ENCODE measurements at regions not wholly inside any gene's neighbourhood (a gene's known extent, or its start where the extent isn't known, plus 50 kb on each side); places are given as distances from the start of the nearest gene placed in this dataset.

- Mint-ChIP-seq H3K4me1 (peaks cover 13% of the 10 kb centered on the region), H3K9me3 (peaks cover 0 to 3% (median 0%) of the 10 kb centered on the region in 7 donors), H3K27me3 (ENCODE audit: low read depth in 3 of 3) (peaks cover 15 to 28% (median 20%) of the 10 kb centered on the region in 3 donors), H3K4me3 (no peak overlapping the region), H3K27ac (no peak overlapping the region), H3K36me3 (no peaks in the 10 kb centered on the region)
- Histone ChIP-seq H3K4me2 (replicated peaks; ENCODE audit: extremely low read depth, low read length, poor library complexity, severe bottlenecking) (no peak overlapping the region), H2AFZ (ENCODE audit: insufficient read depth, low read depth, low read length, poor library complexity, severe bottlenecking) (no peak overlapping the region), H3K79me2 (ENCODE audit: insufficient read depth, low read length) (no peaks in the 10 kb centered on the region), H4K20me1 (ENCODE audit: insufficient read depth, low read length) (no peaks in the 10 kb centered on the region), H3K4me3 (replicated peaks in 1 of 3; ENCODE audit: low read depth in 2 of 3, low read length in 3 of 3) (no peak overlapping the region), H3K9me3 (replicated peaks in 1 of 2; ENCODE audit: control insufficient read depth in 1 of 2, insufficient read depth in 1 of 2, low read length in 2 of 2) (no peaks in the 10 kb centered on the region), H3K9ac (ENCODE audit: insufficient read depth, low read length, poor library complexity, severe bottlenecking) (no peak overlapping the region), H3K36me3 (replicated peaks in 1 of 2; ENCODE audit: control insufficient read depth in 1 of 2, insufficient read depth in 2 of 2, low read length in 2 of 2) (no peaks in the 10 kb centered on the region), H3K27ac (ENCODE audit: low read depth in 1 of 2, low read length in 2 of 2) (no peak overlapping the region), H3K27me3 (ENCODE audit: control insufficient read depth in 2 of 2, insufficient read depth in 2 of 2, low read length in 2 of 2) (peaks cover 0 to 2% of the 10 kb centered on the region in 2 donors), H3K4me1 (ENCODE audit: control insufficient read depth in 1 of 2, insufficient read depth in 2 of 2, low read length in 2 of 2) (peaks cover 10 to 14% of the 10 kb centered on the region in 2 donors)
- TF ChIP-seq CTCF (IDR thresholded peaks at IDR 0.05): no peak
- no peak for DNase-seq
- WGBS (ENCODE audit: insufficient coverage): 83% methylated on average over 1 of the region's 13 CpGs
- intact Hi-C loops (cut with micrococcal nuclease): no loop called here
Measured at GRCh38 chr9:38229504-38230155, 160.6 kb upstream of the SHB start.

- H3K27ac ChIP-seq (ENCODE audit: low read depth in 1 of 2, low read length in 2 of 2): no peak overlapping the region
- no peak overlapping the region for H3K27ac Mint-ChIP-seq
- H3K27me3 ChIP-seq (ENCODE audit: control insufficient read depth in 2 of 2, insufficient read depth in 2 of 2, low read length in 2 of 2): peaks cover 0 to 2% of the 10 kb centered on the region in 2 donors
- H3K9me3 ChIP-seq (replicated peaks in 1 of 2; ENCODE audit: control insufficient read depth in 1 of 2, insufficient read depth in 1 of 2, low read length in 2 of 2): no peaks in the 10 kb centered on the region
- peaks cover 10 to 14% of the 10 kb centered on the region in 2 donors for H3K4me1 ChIP-seq (ENCODE audit: control insufficient read depth in 1 of 2, insufficient read depth in 2 of 2, low read length in 2 of 2)
- peaks cover 13% of the 10 kb centered on the region for H3K4me1 Mint-ChIP-seq
- no peak for TF ChIP-seq CTCF (IDR thresholded peaks at IDR 0.05)
- no peak overlapping the region for H3K9ac ChIP-seq (ENCODE audit: insufficient read depth, low read length, poor library complexity, severe bottlenecking)
- 100% methylated on average over 2 of the region's 5 CpGs for WGBS (ENCODE audit: insufficient coverage)
- H3K4me3 Mint-ChIP-seq: no peak overlapping the region
- H3K4me3 ChIP-seq (replicated peaks in 1 of 3; ENCODE audit: low read depth in 2 of 3, low read length in 3 of 3): no peak overlapping the region
- H4K20me1 ChIP-seq (ENCODE audit: insufficient read depth, low read length): no peaks in the 10 kb centered on the region
- H2AFZ ChIP-seq (ENCODE audit: insufficient read depth, low read depth, low read length, poor library complexity, severe bottlenecking): no peak overlapping the region
- intact Hi-C loops (cut with micrococcal nuclease): no loop called here
- H3K79me2 ChIP-seq (ENCODE audit: insufficient read depth, low read length): no peaks in the 10 kb centered on the region
- peaks cover 15 to 28% (median 20%) of the 10 kb centered on the region in 3 donors for H3K27me3 Mint-ChIP-seq (ENCODE audit: low read depth in 3 of 3)
- no peak for DNase-seq
- H3K4me2 ChIP-seq (replicated peaks; ENCODE audit: extremely low read depth, low read length, poor library complexity, severe bottlenecking): no peak overlapping the region
- peaks cover 0 to 3% (median 0%) of the 10 kb centered on the region in 7 donors for H3K9me3 Mint-ChIP-seq
- no peaks in the 10 kb centered on the region for H3K36me3 ChIP-seq (replicated peaks in 1 of 2; ENCODE audit: control insufficient read depth in 1 of 2, insufficient read depth in 2 of 2, low read length in 2 of 2)
- H3K36me3 Mint-ChIP-seq: no peaks in the 10 kb centered on the region
Measured at GRCh38 chr9:38229104-38229500, 160.1 kb upstream of the SHB start.

Data from CD14-positive monocyte (primary cell).